ENCODE measurements at regions not wholly inside any gene's neighbourhood (a gene's known extent, or its start where the extent isn't known, plus 50 kb on each side); places are given as distances from the start of the nearest gene placed in this dataset.

DNA sequence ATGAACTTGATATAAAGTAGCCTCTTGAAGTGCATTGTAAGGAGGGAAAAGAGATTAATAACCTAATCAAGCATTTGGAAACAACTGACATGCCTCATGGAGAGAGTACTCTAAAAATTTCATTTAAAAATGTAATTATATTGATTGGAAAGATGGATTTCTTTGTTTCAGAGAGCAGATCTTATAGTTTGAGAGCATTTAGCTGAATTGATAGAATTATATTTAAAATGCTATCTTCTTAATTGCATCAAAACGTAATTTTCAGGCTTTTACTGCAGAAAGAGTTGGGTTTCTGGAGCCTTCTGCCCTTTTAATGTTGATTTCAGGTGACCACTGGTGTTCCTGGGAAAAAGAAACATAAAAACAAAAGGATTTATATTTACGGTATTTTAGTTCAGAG is 130.6 kb downstream of the EDN3 start:
- H3K4me1 ChIP-seq (ENCODE audit: control insufficient read depth, insufficient read depth, low read length, unreplicated experiment): no peaks in the 10 kb centered on the region
- H2AFZ ChIP-seq (ENCODE audit: low read length, unreplicated experiment): no peak overlapping the region
- H3K79me2 ChIP-seq (ENCODE audit: control insufficient read depth, insufficient read depth, low read length, unreplicated experiment): no peaks in the 10 kb centered on the region
- H3K27ac ChIP-seq (ENCODE audit: low read depth, low read length): no peak overlapping the region
- H3K27me3 ChIP-seq (ENCODE audit: insufficient read depth, low read length): no peaks in the 10 kb centered on the region
- H3K36me3 ChIP-seq (ENCODE audit: insufficient read depth, low read length): no peaks in the 10 kb centered on the region
- no peak overlapping the region for H3K4me3 ChIP-seq (ENCODE audit: low read depth, low read length)

DNA sequence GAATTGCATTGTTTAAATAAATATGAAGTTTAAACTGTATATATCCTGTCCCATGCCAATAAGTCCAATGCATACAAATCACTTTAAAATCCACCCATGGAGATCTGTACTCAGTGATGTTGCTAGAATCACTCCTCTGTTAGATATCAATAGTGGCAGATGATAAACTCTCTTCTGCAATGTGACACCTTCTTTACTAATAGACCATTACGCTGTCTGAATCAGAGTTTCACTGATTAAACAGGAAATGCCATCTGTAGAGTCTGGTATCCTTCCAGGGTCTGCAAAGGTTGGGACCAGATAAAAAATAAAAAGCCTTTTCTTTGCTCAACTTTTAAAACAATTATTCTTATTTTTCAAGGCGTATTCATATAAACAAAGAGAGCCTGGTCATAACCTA is 134.5 kb downstream of the EDN3 start:
- no peaks in the 10 kb centered on the region for H3K27me3 ChIP-seq (ENCODE audit: insufficient read depth, low read length)
- no peak overlapping the region for H3K4me3 ChIP-seq (ENCODE audit: low read depth, low read length)
- H3K36me3 ChIP-seq (ENCODE audit: insufficient read depth, low read length): no peaks in the 10 kb centered on the region
- no peak overlapping the region for H2AFZ ChIP-seq (ENCODE audit: low read length, unreplicated experiment)
- H3K27ac ChIP-seq (ENCODE audit: low read depth, low read length): no peak overlapping the region
- no peaks in the 10 kb centered on the region for H3K79me2 ChIP-seq (ENCODE audit: control insufficient read depth, insufficient read depth, low read length, unreplicated experiment)
- H3K4me1 ChIP-seq (ENCODE audit: control insufficient read depth, insufficient read depth, low read length, unreplicated experiment): no peaks in the 10 kb centered on the region

DNA sequence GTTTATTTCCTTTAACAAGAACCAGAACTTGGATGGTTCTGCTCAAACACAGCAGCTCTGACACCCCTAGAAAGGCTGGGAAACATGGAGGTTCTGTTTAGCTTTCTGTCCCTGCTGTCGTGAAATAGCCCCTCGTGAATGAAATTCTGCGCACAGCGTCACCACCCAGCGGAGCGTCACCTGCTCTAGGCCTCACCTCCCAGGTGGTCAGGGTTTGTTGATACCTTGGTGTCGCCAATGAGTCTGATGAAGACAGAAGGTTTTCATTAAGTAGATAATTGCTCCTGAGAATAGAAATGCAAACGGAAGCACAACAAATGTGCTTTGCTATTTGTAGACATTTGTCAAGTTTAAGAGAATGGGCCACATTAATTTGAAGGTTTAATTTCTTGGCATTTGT is 135.1 kb downstream of the EDN3 start:
- no peak overlapping the region for H2AFZ ChIP-seq (ENCODE audit: low read length, unreplicated experiment)
- no peaks in the 10 kb centered on the region for H3K27me3 ChIP-seq (ENCODE audit: insufficient read depth, low read length)
- H3K4me3 ChIP-seq (ENCODE audit: low read depth, low read length): no peak overlapping the region
- H3K4me1 ChIP-seq (ENCODE audit: control insufficient read depth, insufficient read depth, low read length, unreplicated experiment): no peaks in the 10 kb centered on the region
- no peaks in the 10 kb centered on the region for H3K79me2 ChIP-seq (ENCODE audit: control insufficient read depth, insufficient read depth, low read length, unreplicated experiment)
- H3K36me3 ChIP-seq (ENCODE audit: insufficient read depth, low read length): no peaks in the 10 kb centered on the region
- H3K27ac ChIP-seq (ENCODE audit: low read depth, low read length): no peak overlapping the region

DNA sequence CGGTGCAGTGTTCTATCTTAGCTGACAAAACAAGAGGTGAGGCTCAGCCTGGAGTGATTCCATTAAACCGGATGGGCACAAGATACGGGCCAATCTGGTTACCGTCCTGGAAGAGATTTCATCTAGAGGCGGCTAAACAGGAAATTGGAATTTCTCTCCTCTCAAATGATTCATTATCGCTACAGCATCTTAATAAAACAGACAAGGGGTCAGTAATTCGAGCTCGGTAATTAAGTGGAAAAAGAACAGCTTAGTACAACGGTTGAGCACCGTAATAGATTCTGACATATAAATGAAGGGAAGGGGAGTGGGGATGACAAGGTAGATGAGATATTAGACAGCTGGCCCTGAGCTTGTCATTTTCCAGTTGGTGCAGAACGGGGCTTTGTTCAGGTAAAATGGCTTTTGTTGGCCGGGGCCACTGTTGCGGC is 137.2 kb downstream of the EDN3 start:
- Histone ChIP-seq H3K4me3 (ENCODE audit: low read depth, low read length) (no peak overlapping the region), H3K79me2 (ENCODE audit: control insufficient read depth, insufficient read depth, low read length, unreplicated experiment) (no peaks in the 10 kb centered on the region), H3K4me1 (ENCODE audit: control insufficient read depth, insufficient read depth, low read length, unreplicated experiment) (no peaks in the 10 kb centered on the region), H3K27ac (ENCODE audit: low read depth, low read length) (no peak overlapping the region), H3K27me3 (ENCODE audit: insufficient read depth, low read length) (no peaks in the 10 kb centered on the region), H3K36me3 (ENCODE audit: insufficient read depth, low read length) (no peaks in the 10 kb centered on the region), H2AFZ (ENCODE audit: low read length, unreplicated experiment) (no peak overlapping the region)

DNA sequence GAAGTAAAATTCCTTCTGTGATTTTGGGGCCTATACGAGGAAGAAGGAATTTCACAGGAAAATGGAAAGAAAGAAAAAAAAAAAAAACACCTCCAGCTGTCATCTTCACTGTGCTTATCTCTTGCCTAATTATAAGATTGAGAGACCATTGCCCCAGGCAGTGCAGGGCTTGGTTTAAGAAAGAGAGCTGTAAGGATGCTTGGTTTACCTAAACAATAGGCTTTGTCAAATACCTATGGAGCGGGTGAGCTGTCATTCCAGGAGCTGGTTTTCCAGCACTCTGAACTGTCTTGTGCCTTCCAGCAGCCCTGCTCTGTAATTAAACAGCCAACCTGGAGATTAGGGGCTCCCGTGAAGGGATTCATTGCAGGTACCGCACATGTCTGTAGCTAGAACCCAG is 137.8 kb downstream of the EDN3 start:
- Histone ChIP-seq H3K36me3 (ENCODE audit: insufficient read depth, low read length) (no peaks in the 10 kb centered on the region), H3K4me1 (ENCODE audit: control insufficient read depth, insufficient read depth, low read length, unreplicated experiment) (no peaks in the 10 kb centered on the region), H3K27ac (ENCODE audit: low read depth, low read length) (no peak overlapping the region), H3K4me3 (ENCODE audit: low read depth, low read length) (no peak overlapping the region), H3K79me2 (ENCODE audit: control insufficient read depth, insufficient read depth, low read length, unreplicated experiment) (no peaks in the 10 kb centered on the region), H2AFZ (ENCODE audit: low read length, unreplicated experiment) (no peak overlapping the region), H3K27me3 (ENCODE audit: insufficient read depth, low read length) (no peaks in the 10 kb centered on the region)

DNA sequence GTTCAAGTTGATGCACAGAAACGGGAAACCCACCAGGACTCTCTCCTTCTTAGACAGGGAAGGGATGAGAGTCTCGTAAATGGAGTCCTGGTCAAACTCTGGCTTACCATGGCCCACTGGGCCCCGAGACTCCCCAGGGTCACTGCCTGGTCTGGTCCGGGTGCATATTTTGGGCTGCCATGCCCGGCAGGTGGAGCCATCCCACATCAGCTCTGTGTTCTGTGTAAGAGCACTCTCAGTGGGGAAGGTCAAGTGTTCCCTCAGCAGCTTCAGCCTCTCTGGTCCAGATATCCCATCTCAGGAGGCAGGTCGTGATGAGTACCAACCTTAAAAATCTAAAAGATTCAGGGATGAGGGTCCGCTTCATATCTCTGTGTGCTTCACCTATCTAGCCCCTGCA is 138.8 kb downstream of the EDN3 start:
- Histone ChIP-seq H3K36me3 (ENCODE audit: insufficient read depth, low read length) (no peaks in the 10 kb centered on the region), H2AFZ (ENCODE audit: low read length, unreplicated experiment) (no peak overlapping the region), H3K79me2 (ENCODE audit: control insufficient read depth, insufficient read depth, low read length, unreplicated experiment) (no peaks in the 10 kb centered on the region), H3K27ac (ENCODE audit: low read depth, low read length) (no peak overlapping the region), H3K4me3 (ENCODE audit: low read depth, low read length) (no peak overlapping the region), H3K27me3 (ENCODE audit: insufficient read depth, low read length) (no peaks in the 10 kb centered on the region), H3K4me1 (ENCODE audit: control insufficient read depth, insufficient read depth, low read length, unreplicated experiment) (no peaks in the 10 kb centered on the region)

DNA sequence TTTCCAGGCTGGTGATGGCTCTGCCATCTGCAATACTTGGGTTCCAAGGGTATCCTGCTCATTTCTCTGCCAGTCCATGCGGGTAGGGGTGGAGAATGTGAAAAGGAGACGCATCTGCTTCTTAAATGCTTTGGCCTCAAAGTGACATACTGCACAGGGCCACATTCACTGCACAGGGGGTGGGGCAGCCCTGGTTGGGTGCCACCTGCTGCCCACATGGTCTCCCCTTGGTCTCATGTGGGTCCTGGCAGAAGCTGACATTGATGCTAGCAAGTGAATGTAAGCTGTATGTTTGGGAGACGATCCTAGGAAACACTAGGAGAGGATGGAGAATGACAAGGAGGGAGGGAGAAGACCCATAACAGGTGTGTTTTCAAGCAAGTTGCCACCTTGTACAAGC is 140.9 kb downstream of the EDN3 start:
- Histone ChIP-seq H3K4me1 (ENCODE audit: control insufficient read depth, insufficient read depth, low read length, unreplicated experiment) (no peaks in the 10 kb centered on the region), H3K79me2 (ENCODE audit: control insufficient read depth, insufficient read depth, low read length, unreplicated experiment) (no peaks in the 10 kb centered on the region), H3K27me3 (ENCODE audit: insufficient read depth, low read length) (no peaks in the 10 kb centered on the region), H3K4me3 (ENCODE audit: low read depth, low read length) (no peak overlapping the region), H3K36me3 (ENCODE audit: insufficient read depth, low read length) (no peaks in the 10 kb centered on the region), H2AFZ (ENCODE audit: low read length, unreplicated experiment) (no peak overlapping the region), H3K27ac (ENCODE audit: low read depth, low read length) (no peak overlapping the region)

DNA sequence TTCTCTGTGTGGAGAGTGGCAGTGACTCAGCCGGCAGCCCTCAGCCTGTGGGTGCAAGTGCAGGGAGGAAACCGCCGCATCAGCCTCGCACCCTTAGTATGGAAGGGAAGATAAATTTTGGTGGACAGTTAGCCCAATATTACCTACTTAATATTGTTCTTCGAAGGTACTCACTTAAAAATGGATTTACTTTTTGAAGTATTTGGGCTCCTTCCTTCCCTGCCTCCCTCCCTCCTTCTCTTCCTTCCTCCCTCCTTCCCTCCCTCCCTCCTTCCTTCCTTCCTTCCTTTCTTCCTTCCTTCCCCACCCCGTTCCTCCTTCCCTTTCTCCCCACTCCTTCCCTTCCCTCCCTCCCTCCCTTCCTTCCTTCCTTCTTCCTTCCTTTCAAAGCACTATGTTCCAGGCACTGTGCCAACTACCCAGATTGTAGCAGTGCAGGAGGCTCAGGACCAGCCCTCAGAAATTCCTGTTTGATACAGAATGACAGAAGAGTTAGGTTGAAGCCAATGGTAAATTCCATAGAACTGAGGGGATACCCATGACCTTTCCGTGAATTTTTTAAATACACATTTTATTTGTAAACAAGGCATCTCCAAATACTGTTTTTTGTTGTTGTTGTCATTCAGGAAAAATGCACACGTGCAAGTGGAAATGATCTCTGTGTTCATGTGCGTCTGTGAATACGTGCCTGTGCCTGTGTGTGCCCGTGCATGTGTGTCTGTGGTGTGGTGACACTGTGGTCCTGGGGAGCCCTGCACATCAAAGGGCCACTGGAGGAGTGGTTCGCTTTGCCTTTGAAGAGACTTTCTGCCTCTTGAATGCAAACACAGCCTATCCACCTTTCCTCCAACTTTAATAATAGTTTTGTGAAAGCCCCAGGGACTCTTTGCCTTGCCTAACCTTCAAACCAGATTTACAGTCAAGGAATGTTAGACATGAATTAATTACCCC is 141.7 kb downstream of the EDN3 start:
- H3K79me2 ChIP-seq (ENCODE audit: control insufficient read depth, insufficient read depth, low read length, unreplicated experiment): no peaks in the 10 kb centered on the region
- H3K4me3 ChIP-seq (ENCODE audit: low read depth, low read length): no peak overlapping the region
- H3K27me3 ChIP-seq (ENCODE audit: insufficient read depth, low read length): no peaks in the 10 kb centered on the region
- no peak overlapping the region for H3K27ac ChIP-seq (ENCODE audit: low read depth, low read length)
- H2AFZ ChIP-seq (ENCODE audit: low read length, unreplicated experiment): no peak overlapping the region
- no peaks in the 10 kb centered on the region for H3K4me1 ChIP-seq (ENCODE audit: control insufficient read depth, insufficient read depth, low read length, unreplicated experiment)
- H3K36me3 ChIP-seq (ENCODE audit: insufficient read depth, low read length): no peaks in the 10 kb centered on the region

DNA sequence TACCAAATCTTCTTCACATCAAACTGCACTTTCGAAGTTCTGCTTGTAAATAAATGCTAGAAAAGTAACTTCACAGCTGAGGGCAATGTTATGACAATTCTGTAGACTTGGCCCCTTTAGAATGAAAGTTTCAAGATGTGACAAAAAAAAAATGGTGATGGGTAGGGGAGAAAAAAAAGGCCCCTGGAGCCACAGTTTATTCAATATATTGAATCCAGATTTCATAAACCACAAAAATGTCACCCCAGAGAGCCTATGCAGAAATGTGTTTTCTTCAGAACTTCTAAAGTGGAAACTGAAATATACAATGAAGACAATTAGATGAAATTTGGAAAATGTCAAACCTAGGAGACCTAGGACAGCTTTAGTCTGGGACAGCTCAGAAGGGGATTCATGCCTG is 143.1 kb downstream of the EDN3 start:
- no peaks in the 10 kb centered on the region for H3K79me2 ChIP-seq (ENCODE audit: control insufficient read depth, insufficient read depth, low read length, unreplicated experiment)
- no peak overlapping the region for H3K4me3 ChIP-seq (ENCODE audit: low read depth, low read length)
- H3K27ac ChIP-seq (ENCODE audit: low read depth, low read length): no peak overlapping the region
- no peak overlapping the region for H2AFZ ChIP-seq (ENCODE audit: low read length, unreplicated experiment)
- H3K36me3 ChIP-seq (ENCODE audit: insufficient read depth, low read length): no peaks in the 10 kb centered on the region
- no peaks in the 10 kb centered on the region for H3K27me3 ChIP-seq (ENCODE audit: insufficient read depth, low read length)
- no peaks in the 10 kb centered on the region for H3K4me1 ChIP-seq (ENCODE audit: control insufficient read depth, insufficient read depth, low read length, unreplicated experiment)

DNA sequence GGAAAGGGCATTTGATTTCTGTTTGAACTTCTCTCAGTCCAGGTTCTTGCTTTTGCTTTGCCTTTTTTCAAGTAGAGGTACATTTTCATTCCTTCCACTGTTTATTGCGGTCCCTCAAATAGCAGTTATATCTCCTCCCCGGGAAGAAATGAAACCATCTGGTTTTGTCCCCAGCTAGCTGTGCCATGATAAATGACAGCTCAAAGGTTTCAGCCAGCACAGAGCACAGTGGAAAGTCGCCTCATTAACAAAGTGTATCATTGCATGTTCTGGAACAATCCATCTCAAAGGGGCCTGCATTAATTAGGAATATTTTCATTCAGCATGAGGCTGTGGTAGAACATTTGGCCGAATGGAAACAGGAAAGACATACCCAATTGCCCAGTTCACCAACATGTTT is 146.0 kb downstream of the EDN3 start:
- no peak overlapping the region for H3K27ac ChIP-seq (ENCODE audit: low read depth, low read length)
- no peaks in the 10 kb centered on the region for H3K79me2 ChIP-seq (ENCODE audit: control insufficient read depth, insufficient read depth, low read length, unreplicated experiment)
- H3K27me3 ChIP-seq (ENCODE audit: insufficient read depth, low read length): no peaks in the 10 kb centered on the region

DNA sequence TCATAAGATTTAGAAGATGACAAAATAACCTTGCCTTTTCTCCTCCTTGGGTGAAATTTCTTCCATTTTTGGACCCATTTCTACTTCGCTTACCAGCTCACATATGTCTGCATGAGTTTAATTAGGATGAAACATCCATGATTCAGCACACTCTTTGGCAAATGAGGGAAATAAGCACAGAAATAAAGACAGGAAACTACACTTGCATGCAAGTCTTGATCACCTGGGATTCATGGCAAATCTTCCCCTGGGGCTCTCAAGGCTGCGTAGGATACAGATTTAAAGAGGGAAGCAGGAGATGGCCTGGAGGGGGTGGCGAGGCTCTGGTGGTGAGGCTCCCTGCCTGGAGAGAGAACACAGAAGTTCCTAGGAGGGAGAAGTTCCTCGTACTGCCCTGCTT is 147.8 kb downstream of the EDN3 start:
- H3K27me3 ChIP-seq (ENCODE audit: insufficient read depth, low read length): no peaks in the 10 kb centered on the region; the same call in 1 of the 2 replicates
- no peaks in the 10 kb centered on the region for H3K79me2 ChIP-seq (ENCODE audit: control insufficient read depth, insufficient read depth, low read length, unreplicated experiment)
- no peak overlapping the region for H3K4me3 ChIP-seq (ENCODE audit: low read depth, low read length)
- no peak overlapping the region for H2AFZ ChIP-seq (ENCODE audit: low read length, unreplicated experiment)
- no peaks in the 10 kb centered on the region for H3K36me3 ChIP-seq (ENCODE audit: insufficient read depth, low read length)
- no peak overlapping the region for H3K27ac ChIP-seq (ENCODE audit: low read depth, low read length)
- no peaks in the 10 kb centered on the region for H3K4me1 ChIP-seq (ENCODE audit: control insufficient read depth, insufficient read depth, low read length, unreplicated experiment)

More for the DNA sequence above, 146.0 kb downstream of the EDN3 start:
- Histone ChIP-seq H3K4me3 (ENCODE audit: low read depth, low read length) (no peak overlapping the region), H3K4me1 (ENCODE audit: control insufficient read depth, insufficient read depth, low read length, unreplicated experiment) (no peaks in the 10 kb centered on the region), H3K36me3 (ENCODE audit: insufficient read depth, low read length) (no peaks in the 10 kb centered on the region), H2AFZ (ENCODE audit: low read length, unreplicated experiment) (no peak overlapping the region)
